ENCODE measurements at regions not wholly inside any gene's neighbourhood (a gene's known extent, or its start where the extent isn't known, plus 50 kb on each side); places are given as distances from the start of the nearest gene placed in this dataset.

GRCh38 chr11:19404787-19405186, 164.0 kb upstream of the E2F8 start:
- TF ChIP-seq POLR2A (IDR thresholded peaks at IDR 0.05) (no peak), CTCF (IDR thresholded peaks at IDR 0.05) (no peak), EP300 (IDR thresholded peaks at IDR 0.05) (no peak), POLR2AphosphoS5 (IDR thresholded peaks at IDR 0.05) (no peak)

All from upper lobe of left lung (tissue), 4 donors.